Thymus (tissue), 11 donors: ENCODE measurements at regions not wholly inside any gene's neighbourhood (a gene's known extent, or its start where the extent isn't known, plus 50 kb on each side); places are given as distances from the start of the nearest gene placed in this dataset.
"Not testable (repeated sequence)": the region's sequence is repeated elsewhere in the genome, so short reads cannot be mapped to it uniquely, and the experiment has no call there.

Source experiments
- DNase-seq, 9 donors: peaks; one replicate each; pipeline ENCODE4 v3.0.0-alpha.2; 2013; ENCODE audit warnings: low spot score in 9 of 9, low read depth in 6 of 9, missing footprints in 1 of 9
- H3K27ac ChIP-seq, 2 donors: one replicate each; pipeline ENCODE4 v1.5.1; 2013; ENCODE audit warnings: control low read depth in 1 of 2, low read depth in 1 of 2, low read length in 1 of 2, mild to moderate bottlenecking in 1 of 2, moderate library complexity in 1 of 2
- H3K27me3 ChIP-seq, 2 donors: one replicate each; pipeline ENCODE4 v1.5.1; 2013; ENCODE audit warnings: low read length in 1 of 2; ENCODE audit not compliant: control insufficient read depth in 2 of 2, insufficient read depth in 1 of 2
- H3K36me3 ChIP-seq, 2 donors: one replicate each; pipeline ENCODE4 v1.5.1; 2013; ENCODE audit warnings: low read length in 1 of 2, mild to moderate bottlenecking in 1 of 2, moderate library complexity in 1 of 2; ENCODE audit not compliant: control insufficient read depth in 2 of 2, insufficient read depth in 2 of 2
- H3K4me1 ChIP-seq, 2 donors: one replicate each; pipeline ENCODE4 v1.5.1; 2013; ENCODE audit warnings: low read length in 2 of 2; ENCODE audit not compliant: control insufficient read depth in 2 of 2, insufficient read depth in 2 of 2
- H3K4me3 ChIP-seq, 2 donors: one replicate each; pipeline ENCODE4 v1.5.1; 2013; ENCODE audit warnings: low read length in 2 of 2, control low read depth in 1 of 2, mild to moderate bottlenecking in 1 of 2
- H3K9me3 ChIP-seq, 2 donors: one replicate each; pipeline ENCODE4 v1.5.1; 2013; ENCODE audit warnings: low read length in 1 of 2, mild to moderate bottlenecking in 1 of 2; ENCODE audit not compliant: control insufficient read depth in 2 of 2, insufficient read depth in 1 of 2
- WGBS: extraction: QIAGEN DNeasy Blood & Tissue Kit; methylation state at CpG from one replicate; pipeline ENCODE4 v1.1.7; 2013; 5-methylcytosine and 5-hydroxymethylcytosine counted together
- donor health status: healthy.

GRCh38 chr20:40278673-40279072, 410.4 kb downstream of the MAFB start:
- 91% methylated on average over 3 of the region's 3 CpGs for WGBS
- Histone ChIP-seq H3K27ac (no peak overlapping the region), H3K4me1 (no peaks in the 10 kb centered on the region), H3K4me3 (no peak overlapping the region), H3K9me3 (no peaks in the 10 kb centered on the region), H3K27me3 (no peaks in the 10 kb centered on the region), H3K36me3 (no peaks in the 10 kb centered on the region)
- no peak for DNase-seq

- Histone ChIP-seq H3K9me3 (no peaks in the 10 kb centered on the region), H3K27me3 (no peaks in the 10 kb centered on the region), H3K36me3 (no peaks in the 10 kb centered on the region), H3K27ac (no peak overlapping the region), H3K4me3 (no peak overlapping the region), H3K4me1 (no peaks in the 10 kb centered on the region)
- DNase-seq = no peak
- WGBS = 89% methylated on average over 4 of the region's 4 CpGs
Observed at GRCh38 chr20:40276301-40276700, 412.7 kb downstream of the MAFB start.

- Histone ChIP-seq H3K4me1 (no peaks in the 10 kb centered on the region), H3K9me3 (no peaks in the 10 kb centered on the region), H3K36me3 (no peaks in the 10 kb centered on the region), H3K4me3 (no peak overlapping the region), H3K27me3 (no peaks in the 10 kb centered on the region), H3K27ac (no peak overlapping the region)
- no peak for DNase-seq
- 84% methylated on average over 10 of the region's 10 CpGs for WGBS
Observed at GRCh38 chr20:40275738-40276137, 413.3 kb downstream of the MAFB start.

GRCh38 chr20:40274912-40275533, 414.0 kb downstream of the MAFB start:
- H3K36me3 ChIP-seq = no peaks in the 10 kb centered on the region
- no peak overlapping the region for H3K27ac ChIP-seq
- no peaks in the 10 kb centered on the region for H3K9me3 ChIP-seq
- H3K4me1 ChIP-seq = no peaks in the 10 kb centered on the region
- no peak overlapping the region for H3K4me3 ChIP-seq
- no peak for DNase-seq
- WGBS = 82% methylated on average over 3 of the region's 3 CpGs
- H3K27me3 ChIP-seq = no peaks in the 10 kb centered on the region

GRCh38 chr20:40269274-40269673, 419.8 kb downstream of the MAFB start:
- WGBS = 94% methylated on average over 11 of the region's 11 CpGs
- H3K36me3 ChIP-seq, H3K4me1 ChIP-seq, DNase-seq, H3K4me3 ChIP-seq, H3K27me3 ChIP-seq, H3K9me3 ChIP-seq, H3K27ac ChIP-seq: not testable (repeated sequence)

GRCh38 chr20:40268321-40269075, 420.5 kb downstream of the MAFB start:
- no peaks in the 10 kb centered on the region for H3K27me3 ChIP-seq
- H3K9me3 ChIP-seq = no peaks in the 10 kb centered on the region
- H3K27ac ChIP-seq = no peak overlapping the region
- no peaks in the 10 kb centered on the region for H3K4me1 ChIP-seq
- WGBS = 73% methylated on average over 3 of the region's 3 CpGs
- no peak for DNase-seq
- H3K4me3 ChIP-seq = no peak overlapping the region
- no peaks in the 10 kb centered on the region for H3K36me3 ChIP-seq

GRCh38 chr20:40265825-40266533, 423.1 kb downstream of the MAFB start:
- Histone ChIP-seq H3K9me3 (no peaks in the 10 kb centered on the region), H3K27me3 (no peaks in the 10 kb centered on the region), H3K36me3 (no peaks in the 10 kb centered on the region), H3K4me1 (peaks cover 0 to 3% of the 10 kb centered on the region in 2 donors), H3K27ac (no peak overlapping the region), H3K4me3 (no peak overlapping the region)
- no peak for DNase-seq
- 78% methylated on average over 6 of the region's 6 CpGs for WGBS

- no peaks in the 10 kb centered on the region for H3K27me3 ChIP-seq
- H3K9me3 ChIP-seq = no peaks in the 10 kb centered on the region
- DNase-seq = peak in 3 of 9 donors; percentile 4 to 19 (median 4)
- H3K4me1 ChIP-seq = peaks cover 0 to 3% of the 10 kb centered on the region in 2 donors
- no peaks in the 10 kb centered on the region for H3K36me3 ChIP-seq
- no peak overlapping the region for H3K27ac ChIP-seq
- H3K4me3 ChIP-seq = no peak overlapping the region
- WGBS = 20% methylated on average over 2 of the region's 2 CpGs
Observed at GRCh38 chr20:40262219-40262618, 426.8 kb downstream of the MAFB start.

GRCh38 chr20:40258931-40259330, 430.1 kb downstream of the MAFB start:
- no peak for DNase-seq
- WGBS = 73% methylated on average over 4 of the region's 4 CpGs
- Histone ChIP-seq H3K27ac (no peak overlapping the region), H3K27me3 (no peaks in the 10 kb centered on the region), H3K36me3 (no peaks in the 10 kb centered on the region), H3K9me3 (no peaks in the 10 kb centered on the region), H3K4me1 (peaks cover 0 to 3% of the 10 kb centered on the region in 2 donors), H3K4me3 (no peak overlapping the region)
